ENCODE measurements at regions not wholly inside any gene's neighbourhood (a gene's known extent, or its start where the extent isn't known, plus 50 kb on each side); places are given as distances from the start of the nearest gene placed in this dataset.

- DNase-seq (ENCODE audit: low read depth): no peak
- TF ChIP-seq MYC (IDR thresholded peaks at IDR 0.05; ENCODE audit: low read depth, low read length) (no peak), POLR2A (IDR thresholded peaks at IDR 0.05; ENCODE audit: extremely low read depth, insufficient read length) (no peak)
- TF ChIP-seq, protein P1, sequence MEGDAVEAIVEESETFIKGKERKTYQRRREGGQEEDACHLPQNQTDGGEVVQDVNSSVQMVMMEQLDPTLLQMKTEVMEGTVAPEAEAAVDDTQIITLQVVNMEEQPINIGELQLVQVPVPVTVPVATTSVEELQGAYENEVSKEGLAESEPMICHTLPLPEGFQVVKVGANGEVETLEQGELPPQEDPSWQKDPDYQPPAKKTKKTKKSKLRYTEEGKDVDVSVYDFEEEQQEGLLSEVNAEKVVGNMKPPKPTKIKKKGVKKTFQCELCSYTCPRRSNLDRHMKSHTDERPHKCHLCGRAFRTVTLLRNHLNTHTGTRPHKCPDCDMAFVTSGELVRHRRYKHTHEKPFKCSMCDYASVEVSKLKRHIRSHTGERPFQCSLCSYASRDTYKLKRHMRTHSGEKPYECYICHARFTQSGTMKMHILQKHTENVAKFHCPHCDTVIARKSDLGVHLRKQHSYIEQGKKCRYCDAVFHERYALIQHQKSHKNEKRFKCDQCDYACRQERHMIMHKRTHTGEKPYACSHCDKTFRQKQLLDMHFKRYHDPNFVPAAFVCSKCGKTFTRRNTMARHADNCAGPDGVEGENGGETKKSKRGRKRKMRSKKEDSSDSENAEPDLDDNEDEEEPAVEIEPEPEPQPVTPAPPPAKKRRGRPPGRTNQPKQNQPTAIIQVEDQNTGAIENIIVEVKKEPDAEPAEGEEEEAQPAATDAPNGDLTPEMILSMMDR (IDR thresholded peaks at IDR 0.05; ENCODE audit: low read depth, low read length): no peak
- TF ChIP-seq, protein P2, sequence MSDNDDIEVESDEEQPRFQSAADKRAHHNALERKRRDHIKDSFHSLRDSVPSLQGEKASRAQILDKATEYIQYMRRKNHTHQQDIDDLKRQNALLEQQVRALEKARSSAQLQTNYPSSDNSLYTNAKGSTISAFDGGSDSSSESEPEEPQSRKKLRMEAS (IDR thresholded peaks at IDR 0.05; ENCODE audit: low read depth, low read length): no peak
Observed at GRCh38 chr12:127192391-127192790, 1074.6 kb upstream of the TMEM132C start.

GRCh38 chr12:127193341-127193740 is 1073.6 kb upstream of the TMEM132C start:
- DNase-seq (ENCODE audit: low read depth): no peak
- H3K4me3 ChIP-seq (ENCODE audit: low read depth, low read length): no peak overlapping the region
- no peak for TF ChIP-seq MYC (IDR thresholded peaks at IDR 0.05; ENCODE audit: low read depth, low read length)
- TF ChIP-seq, protein P2 (IDR thresholded peaks at IDR 0.05; ENCODE audit: low read depth, low read length): no peak
- no peak for TF ChIP-seq POLR2A (IDR thresholded peaks at IDR 0.05; ENCODE audit: extremely low read depth, insufficient read length)
- TF ChIP-seq, protein P1 (IDR thresholded peaks at IDR 0.05; ENCODE audit: low read depth, low read length): no peak

More at GRCh38 chr12:127192391-127192790, 1074.6 kb upstream of the TMEM132C start:
- H3K4me3 ChIP-seq (ENCODE audit: low read depth, low read length): no peak overlapping the region

GRCh38 chr12:127194176-127194575 is 1072.8 kb upstream of the TMEM132C start:
- DNase-seq (ENCODE audit: low read depth): no peak
- H3K4me3 ChIP-seq (ENCODE audit: low read depth, low read length): no peak overlapping the region
- TF ChIP-seq MYC (IDR thresholded peaks at IDR 0.05; ENCODE audit: low read depth, low read length) (no peak), POLR2A (IDR thresholded peaks at IDR 0.05; ENCODE audit: extremely low read depth, insufficient read length) (no peak)
- TF ChIP-seq, protein P1 (IDR thresholded peaks at IDR 0.05; ENCODE audit: low read depth, low read length): no peak
- TF ChIP-seq, protein P2 (IDR thresholded peaks at IDR 0.05; ENCODE audit: low read depth, low read length): no peak

GRCh38 chr12:127205781-127206555 is 1061.0 kb upstream of the TMEM132C start:
- DNase-seq (ENCODE audit: low read depth): no peak
- no peak overlapping the region for H3K4me3 ChIP-seq (ENCODE audit: low read depth, low read length)
- TF ChIP-seq, protein P2 (IDR thresholded peaks at IDR 0.05; ENCODE audit: low read depth, low read length): no peak
- TF ChIP-seq MYC (IDR thresholded peaks at IDR 0.05; ENCODE audit: low read depth, low read length) (no peak), POLR2A (IDR thresholded peaks at IDR 0.05; ENCODE audit: extremely low read depth, insufficient read length) (no peak)
- TF ChIP-seq, protein P1 (IDR thresholded peaks at IDR 0.05; ENCODE audit: low read depth, low read length): no peak

DNA sequence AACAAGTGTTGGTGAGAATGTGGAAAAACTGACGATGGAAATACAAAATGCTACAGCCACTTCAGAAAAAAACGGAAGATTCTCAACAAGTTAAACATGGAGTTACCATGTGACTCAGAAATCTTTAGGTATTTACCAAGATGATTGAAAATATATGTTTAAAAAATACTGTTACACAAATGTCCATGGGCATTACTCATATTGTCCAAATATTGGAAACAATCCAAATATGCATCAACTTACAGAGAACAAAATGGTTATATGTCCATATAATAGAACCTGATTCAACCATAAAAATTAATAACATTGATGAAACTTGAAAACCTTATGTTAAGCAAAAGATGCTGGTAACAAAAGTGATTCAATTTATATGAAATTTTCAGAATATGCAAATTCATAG is 1057.7 kb upstream of the TMEM132C start:
- TF ChIP-seq POLR2A (IDR thresholded peaks at IDR 0.05; ENCODE audit: extremely low read depth, insufficient read length) (no peak), MYC (IDR thresholded peaks at IDR 0.05; ENCODE audit: low read depth, low read length) (no peak)
- TF ChIP-seq, protein P1 (IDR thresholded peaks at IDR 0.05; ENCODE audit: low read depth, low read length): no peak
- TF ChIP-seq, protein P2 (IDR thresholded peaks at IDR 0.05; ENCODE audit: low read depth, low read length): no peak
- no peak overlapping the region for H3K4me3 ChIP-seq (ENCODE audit: low read depth, low read length)
- no peak for DNase-seq (ENCODE audit: low read depth)
